GM23338 (cell line): ENCODE measurements at regions not wholly inside any gene's neighbourhood (a gene's known extent, or its start where the extent isn't known, plus 50 kb on each side); places are given as distances from the start of the nearest gene placed in this dataset.

Source experiments
- CTCF ChIP-seq, 2 experiments: fragments of 200-600 bp in 1 of 2; sonication (generic) in 1 of 2; conservative IDR thresholded peaks; 2 replicates each; pipeline versions ENCODE4 v1.5.1 to v1.6.1; 2016 to 2017; ENCODE audit warnings: antibody characterized with exemption in 2 of 2, low read depth in 2 of 2, mild to moderate bottlenecking in 2 of 2, moderate library complexity in 1 of 2
- ETS1 ChIP-seq: IDR thresholded peaks from 2 replicates; pipeline ENCODE4 v1.6.1; 2016; ENCODE audit warnings: antibody characterized with exemption
- EZH2 ChIP-seq: fragments of 200-600 bp; sonication (generic); IDR thresholded peaks from one replicate; pipeline ENCODE4 v1.8.0; 2017; ENCODE audit warnings: antibody characterized with exemption, mild to moderate bottlenecking, low read depth; ENCODE audit not compliant: unreplicated experiment
- EZH2phosphoT487 ChIP-seq: fragments of 200-600 bp; sonication (generic); IDR thresholded peaks from one replicate; pipeline ENCODE4 v1.8.1; 2018; ENCODE audit warnings: antibody characterized with exemption; ENCODE audit not compliant: unreplicated experiment
- POLR2AphosphoS5 ChIP-seq: IDR thresholded peaks from 2 replicates; pipeline ENCODE4 v1.6.1; 2016; ENCODE audit warnings: antibody characterized with exemption, low read depth
- REST ChIP-seq: IDR thresholded peaks from one replicate; pipeline ENCODE4 v1.6.1; 2018; ENCODE audit warnings: antibody characterized with exemption; ENCODE audit not compliant: unreplicated experiment
- ZNF331 ChIP-seq: fragments of 250-450 bp; sonication (Bioruptor Pico); IDR thresholded peaks from 2 replicates; pipeline ENCODE4 v1.5.0; 2020; ENCODE audit warnings: low read depth, mild to moderate bottlenecking, moderate library complexity

- TF ChIP-seq POLR2AphosphoS5 = no peak
- TF ChIP-seq REST = no peak
- TF ChIP-seq EZH2 = no peak
- no peak for TF ChIP-seq CTCF (conservative IDR thresholded peaks at IDR 0.05; ENCODE audit: low read depth in 2 of 2)
- TF ChIP-seq EZH2phosphoT487 = no peak
- no peak for TF ChIP-seq ZNF331 (CRISPR knock-in tag)
- TF ChIP-seq ETS1 = no peak
These were observed 144.3 kb downstream of the KIF20B start for GRCh38 chr10:89845541-89846280.
